Upper lobe of right lung (tissue), 1 donor: ENCODE measurements at regions not wholly inside any gene's neighbourhood (a gene's known extent, or its start where the extent isn't known, plus 50 kb on each side); places are given as distances from the start of the nearest gene placed in this dataset.

ENCODE experiments used
- ATAC-seq: fragments of 200-7000 bp; cut with Tn5 transposase; one replicate; pipeline ENCODE4 v1.9.1; 2020; ENCODE audit warnings: mild to moderate bottlenecking, moderate library complexity
- DNase-seq: peaks from one replicate; pipeline ENCODE4 v3.0.0-alpha.2; 2020
- H3K27ac ChIP-seq: fragments of 200-600 bp; one replicate; pipeline ENCODE4 v1.8.0; 2022
- H3K27me3 ChIP-seq: fragments of 200-600 bp; one replicate; pipeline ENCODE4 v1.8.0; 2022; ENCODE audit warnings: mild to moderate bottlenecking
- H3K36me3 ChIP-seq: fragments of 200-600 bp; one replicate; pipeline ENCODE4 v1.8.0; 2022
- H3K4me1 ChIP-seq: fragments of 200-600 bp; one replicate; pipeline ENCODE4 v1.8.0; 2022
- H3K4me3 ChIP-seq: fragments of 200-600 bp; one replicate; pipeline ENCODE4 v1.8.0; 2022; ENCODE audit warnings: mild to moderate bottlenecking
- H3K9me3 ChIP-seq: fragments of 200-600 bp; one replicate; pipeline ENCODE4 v1.8.0; 2022
- intact Hi-C: fragments of 100-400 bp; cut with DNase I; formaldehyde crosslinking; loops from one replicate; pipeline ENCODE4 v1.11.0; 2022
- TF ChIP-seq, protein P1 (sequence below): fragments of 200-600 bp; IDR thresholded peaks from one replicate; pipeline ENCODE4 v1.8.0; 2022; ENCODE audit warnings: antibody characterized with exemption
- donor health status: DM: no; HTN: yes; CAD: no; lungs with severe emphysema.

DNA sequence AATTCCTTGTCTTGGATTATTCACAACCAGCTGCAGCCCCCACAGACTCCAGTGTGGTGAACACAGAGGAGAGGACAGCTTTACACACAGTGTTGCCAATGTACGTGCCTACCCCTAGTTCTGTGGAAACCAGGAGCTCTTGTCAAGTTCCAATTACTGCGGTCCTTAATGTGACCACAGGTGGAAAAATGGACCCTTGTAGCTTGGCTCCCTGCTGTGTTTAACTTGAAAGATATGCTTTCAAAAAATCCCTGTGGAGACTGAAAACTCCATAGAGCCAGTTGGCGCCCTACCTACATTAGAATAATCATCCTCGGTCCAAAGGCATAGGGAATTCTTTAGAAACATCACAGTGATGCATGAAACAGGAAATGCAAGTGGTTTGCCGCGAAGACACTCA, 118.3 kb upstream of the SLC22A23 start:
- H3K4me3 ChIP-seq, result no peak overlapping the region
- H3K36me3 ChIP-seq, result no peaks in the 10 kb centered on the region
- H3K9me3 ChIP-seq, result no peaks in the 10 kb centered on the region
- no peak overlapping the region for H3K27ac ChIP-seq
- intact Hi-C loops, result no loop called here
- DNase-seq (no peak), ATAC-seq (no peak)
- H3K27me3 ChIP-seq, result no peaks in the 10 kb centered on the region
- TF ChIP-seq, protein P1, sequence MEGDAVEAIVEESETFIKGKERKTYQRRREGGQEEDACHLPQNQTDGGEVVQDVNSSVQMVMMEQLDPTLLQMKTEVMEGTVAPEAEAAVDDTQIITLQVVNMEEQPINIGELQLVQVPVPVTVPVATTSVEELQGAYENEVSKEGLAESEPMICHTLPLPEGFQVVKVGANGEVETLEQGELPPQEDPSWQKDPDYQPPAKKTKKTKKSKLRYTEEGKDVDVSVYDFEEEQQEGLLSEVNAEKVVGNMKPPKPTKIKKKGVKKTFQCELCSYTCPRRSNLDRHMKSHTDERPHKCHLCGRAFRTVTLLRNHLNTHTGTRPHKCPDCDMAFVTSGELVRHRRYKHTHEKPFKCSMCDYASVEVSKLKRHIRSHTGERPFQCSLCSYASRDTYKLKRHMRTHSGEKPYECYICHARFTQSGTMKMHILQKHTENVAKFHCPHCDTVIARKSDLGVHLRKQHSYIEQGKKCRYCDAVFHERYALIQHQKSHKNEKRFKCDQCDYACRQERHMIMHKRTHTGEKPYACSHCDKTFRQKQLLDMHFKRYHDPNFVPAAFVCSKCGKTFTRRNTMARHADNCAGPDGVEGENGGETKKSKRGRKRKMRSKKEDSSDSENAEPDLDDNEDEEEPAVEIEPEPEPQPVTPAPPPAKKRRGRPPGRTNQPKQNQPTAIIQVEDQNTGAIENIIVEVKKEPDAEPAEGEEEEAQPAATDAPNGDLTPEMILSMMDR, result no peak
- no peaks in the 10 kb centered on the region for H3K4me1 ChIP-seq

DNA sequence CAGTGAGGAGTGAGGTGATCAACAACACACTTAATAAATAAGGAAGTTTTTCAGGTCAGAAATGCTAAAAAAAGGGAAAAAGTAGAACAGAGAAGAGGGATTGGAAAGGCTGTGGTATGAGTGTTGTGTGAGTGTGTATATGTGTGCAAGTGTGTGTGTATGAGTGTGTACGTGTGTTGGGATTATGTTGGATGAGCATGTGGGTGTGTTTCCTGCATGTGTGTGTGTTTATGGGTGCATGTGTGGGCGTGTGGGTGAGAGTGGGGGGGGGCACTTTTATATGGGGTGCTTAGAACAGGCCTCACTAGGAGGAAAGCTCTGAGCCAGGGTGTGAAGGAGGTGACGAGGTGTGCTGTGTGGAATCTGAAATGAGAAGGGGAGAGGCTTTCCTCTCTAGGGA, 116.8 kb upstream of the SLC22A23 start:
- no peak for DNase-seq
- intact Hi-C loops, result no loop called here
- H3K4me3 ChIP-seq, result no peak overlapping the region
- H3K36me3 ChIP-seq, result no peaks in the 10 kb centered on the region
- no peak for ATAC-seq
- no peaks in the 10 kb centered on the region for H3K4me1 ChIP-seq
- H3K9me3 ChIP-seq, result no peaks in the 10 kb centered on the region
- no peak overlapping the region for H3K27ac ChIP-seq
- TF ChIP-seq, protein P1, result no peak
- no peaks in the 10 kb centered on the region for H3K27me3 ChIP-seq

DNA sequence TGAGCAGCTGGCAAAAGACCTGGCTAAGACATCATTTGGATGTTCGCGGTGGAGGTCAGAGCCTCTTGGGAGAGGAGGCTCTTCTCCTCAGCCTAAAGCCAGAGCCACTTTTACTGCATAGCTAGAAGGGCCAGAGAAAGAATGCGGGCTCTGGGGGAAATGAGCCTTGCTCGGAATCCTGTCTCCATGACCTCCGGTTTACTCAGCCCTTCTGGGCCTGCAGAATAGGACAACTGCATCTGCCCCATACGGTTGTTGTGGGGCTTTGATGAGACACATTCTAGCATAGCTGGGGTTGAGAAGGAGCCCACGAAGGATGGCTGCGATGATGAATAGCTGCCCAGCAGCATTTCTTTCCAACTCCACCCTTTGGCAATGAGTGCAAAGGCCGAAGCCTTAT, 115.0 kb upstream of the SLC22A23 start:
- TF ChIP-seq, protein P1, result no peak
- Histone ChIP-seq H3K9me3 (no peaks in the 10 kb centered on the region), H3K27me3 (no peaks in the 10 kb centered on the region), H3K27ac (no peak overlapping the region), H3K4me3 (no peak overlapping the region), H3K4me1 (no peaks in the 10 kb centered on the region), H3K36me3 (no peaks in the 10 kb centered on the region)
- ATAC-seq, result no peak
- intact Hi-C loops, result no loop called here
- no peak for DNase-seq

DNA sequence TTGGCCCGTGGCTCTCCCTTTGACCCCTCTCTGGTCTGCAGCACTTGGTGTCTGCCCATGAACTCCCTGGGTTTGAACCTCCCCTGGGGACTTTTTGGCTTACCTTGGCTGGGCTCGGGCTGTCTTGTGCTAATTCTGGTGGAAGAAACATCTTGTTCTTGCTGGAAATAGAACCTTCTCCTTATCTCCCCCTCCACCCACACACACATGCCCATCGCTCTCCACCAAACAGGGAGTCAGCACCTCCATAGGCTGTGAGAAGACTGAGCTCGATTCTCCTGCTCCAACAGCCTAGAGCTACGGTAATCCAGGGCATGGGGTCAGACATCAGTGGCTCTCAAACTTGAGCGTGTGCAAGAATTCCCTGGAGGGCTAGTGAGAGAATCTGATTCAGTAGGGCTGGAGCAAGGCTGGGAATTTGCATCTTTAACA, 114.4 kb upstream of the SLC22A23 start:
- no peaks in the 10 kb centered on the region for H3K27me3 ChIP-seq
- H3K27ac ChIP-seq, result no peak overlapping the region
- no peak overlapping the region for H3K4me3 ChIP-seq
- TF ChIP-seq, protein P1, result no peak
- H3K4me1 ChIP-seq, result no peaks in the 10 kb centered on the region
- no peak for ATAC-seq
- intact Hi-C loops, result no loop called here
- no peaks in the 10 kb centered on the region for H3K9me3 ChIP-seq
- no peak for DNase-seq
- no peaks in the 10 kb centered on the region for H3K36me3 ChIP-seq

DNA sequence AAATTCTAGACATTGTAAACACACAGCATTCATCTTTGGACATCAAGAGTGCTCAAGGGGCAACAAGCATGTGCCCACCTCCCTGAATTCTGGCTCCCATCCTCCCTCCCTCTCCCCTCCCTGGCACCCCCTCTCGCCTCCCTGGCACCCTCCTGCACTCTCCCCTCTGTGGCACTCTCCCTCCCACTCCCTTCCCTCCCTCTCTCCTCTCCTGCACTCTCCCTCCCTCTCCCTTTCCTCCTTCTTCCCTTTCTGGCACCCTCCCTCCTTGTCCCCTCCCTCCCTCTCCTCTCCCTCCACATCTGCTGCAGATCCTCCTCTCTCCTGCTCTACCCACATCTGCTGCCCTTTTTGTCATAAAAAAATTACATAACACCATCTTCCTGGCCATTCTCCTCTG, 113.0 kb upstream of the SLC22A23 start:
- no peak for ATAC-seq
- intact Hi-C loops, result no loop called here
- Histone ChIP-seq H3K27ac (no peak overlapping the region), H3K4me3 (no peak overlapping the region), H3K27me3 (no peaks in the 10 kb centered on the region), H3K4me1 (no peaks in the 10 kb centered on the region), H3K36me3 (no peaks in the 10 kb centered on the region), H3K9me3 (no peaks in the 10 kb centered on the region)
- DNase-seq, result no peak
- TF ChIP-seq, protein P1, result no peak

DNA sequence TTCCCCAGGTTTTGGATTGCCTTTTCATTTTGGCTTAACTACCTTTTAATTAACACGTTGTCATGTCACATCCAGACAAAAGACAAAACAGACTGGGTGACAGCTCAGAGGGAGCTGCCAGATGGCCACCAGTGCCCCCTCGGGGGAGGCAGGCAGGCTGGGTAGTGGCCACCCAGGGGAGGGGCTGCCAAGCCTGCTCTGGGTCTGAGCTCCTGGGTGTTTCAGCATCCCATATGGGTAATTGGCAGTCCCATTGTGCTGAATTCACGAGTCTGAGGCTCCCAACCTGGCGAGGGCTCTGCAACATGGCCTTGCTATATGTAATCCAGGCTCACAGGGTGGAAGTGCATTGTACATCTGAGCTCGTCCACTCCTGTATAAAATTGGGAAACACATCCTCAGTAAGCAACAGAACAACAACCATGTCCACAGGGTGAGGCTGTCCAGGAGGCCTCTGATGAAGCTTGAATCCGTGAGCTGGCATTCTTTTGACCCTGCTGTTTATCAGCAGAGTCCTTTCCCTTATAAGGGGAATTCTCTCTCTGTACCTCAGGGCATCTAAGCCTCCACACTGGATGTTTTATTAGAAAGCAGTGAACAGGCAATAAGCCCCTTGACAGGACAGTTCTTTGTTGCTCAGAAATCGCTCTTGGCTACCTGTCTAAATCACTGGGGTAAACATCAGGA, 111.7 kb upstream of the SLC22A23 start:
- H3K27ac ChIP-seq, result no peak overlapping the region

More for the DNA sequence above, 111.7 kb upstream of the SLC22A23 start:
- H3K4me1 ChIP-seq, result no peaks in the 10 kb centered on the region
- intact Hi-C loops, result no loop called here
- TF ChIP-seq, protein P1, result no peak
- ATAC-seq (no peak), DNase-seq (no peak)
- no peaks in the 10 kb centered on the region for H3K27me3 ChIP-seq
- no peaks in the 10 kb centered on the region for H3K36me3 ChIP-seq
- no peaks in the 10 kb centered on the region for H3K9me3 ChIP-seq
- no peak overlapping the region for H3K4me3 ChIP-seq
